Fibroblast of pulmonary artery (primary cell): ENCODE measurements at regions not wholly inside any gene's neighbourhood (a gene's known extent, or its start where the extent isn't known, plus 50 kb on each side); places are given as distances from the start of the nearest gene placed in this dataset.

ENCODE experiments used
- DNase-seq: peaks from one replicate; pipeline ENCODE4 v3.0.0-alpha.2; 2010; ENCODE audit warnings: low read depth
- H3K4me3 ChIP-seq: replicated peaks from 2 replicates; pipeline ENCODE4 v1.5.1; 2011; ENCODE audit warnings: low read depth, mild to moderate bottlenecking, control low read depth, low read length, moderate library complexity
- TF ChIP-seq, protein P1 (sequence below): IDR thresholded peaks from 2 replicates; pipeline ENCODE4 v1.5.1; 2011; ENCODE audit warnings: mild to moderate bottlenecking, control low read depth, low read length, inconsistent platforms; ENCODE audit errors: missing control alignments

DNA sequence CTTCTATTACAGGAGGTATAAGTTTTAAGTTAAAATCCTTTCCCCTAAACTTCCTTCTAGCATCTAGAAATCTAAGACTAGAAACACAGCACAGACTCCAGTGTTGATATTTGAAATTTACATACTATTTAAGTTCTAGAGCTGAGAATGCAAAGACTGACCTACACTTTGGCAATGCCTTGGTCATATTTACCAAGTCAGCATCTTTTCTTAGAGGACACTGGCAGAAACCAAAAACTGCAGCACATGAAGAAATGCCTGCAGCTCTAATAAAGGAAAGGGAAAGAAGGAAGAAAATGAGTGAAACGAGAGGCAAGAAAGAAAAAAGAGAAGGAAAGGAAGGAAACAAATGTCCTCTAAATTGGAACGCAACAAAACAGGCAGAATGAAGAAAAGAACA, 443.7 kb upstream of the RASGEF1B start:
- TF ChIP-seq, protein P1, sequence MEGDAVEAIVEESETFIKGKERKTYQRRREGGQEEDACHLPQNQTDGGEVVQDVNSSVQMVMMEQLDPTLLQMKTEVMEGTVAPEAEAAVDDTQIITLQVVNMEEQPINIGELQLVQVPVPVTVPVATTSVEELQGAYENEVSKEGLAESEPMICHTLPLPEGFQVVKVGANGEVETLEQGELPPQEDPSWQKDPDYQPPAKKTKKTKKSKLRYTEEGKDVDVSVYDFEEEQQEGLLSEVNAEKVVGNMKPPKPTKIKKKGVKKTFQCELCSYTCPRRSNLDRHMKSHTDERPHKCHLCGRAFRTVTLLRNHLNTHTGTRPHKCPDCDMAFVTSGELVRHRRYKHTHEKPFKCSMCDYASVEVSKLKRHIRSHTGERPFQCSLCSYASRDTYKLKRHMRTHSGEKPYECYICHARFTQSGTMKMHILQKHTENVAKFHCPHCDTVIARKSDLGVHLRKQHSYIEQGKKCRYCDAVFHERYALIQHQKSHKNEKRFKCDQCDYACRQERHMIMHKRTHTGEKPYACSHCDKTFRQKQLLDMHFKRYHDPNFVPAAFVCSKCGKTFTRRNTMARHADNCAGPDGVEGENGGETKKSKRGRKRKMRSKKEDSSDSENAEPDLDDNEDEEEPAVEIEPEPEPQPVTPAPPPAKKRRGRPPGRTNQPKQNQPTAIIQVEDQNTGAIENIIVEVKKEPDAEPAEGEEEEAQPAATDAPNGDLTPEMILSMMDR: no peak
- DNase-seq: no peak
- H3K4me3 ChIP-seq: no peak overlapping the region

DNA sequence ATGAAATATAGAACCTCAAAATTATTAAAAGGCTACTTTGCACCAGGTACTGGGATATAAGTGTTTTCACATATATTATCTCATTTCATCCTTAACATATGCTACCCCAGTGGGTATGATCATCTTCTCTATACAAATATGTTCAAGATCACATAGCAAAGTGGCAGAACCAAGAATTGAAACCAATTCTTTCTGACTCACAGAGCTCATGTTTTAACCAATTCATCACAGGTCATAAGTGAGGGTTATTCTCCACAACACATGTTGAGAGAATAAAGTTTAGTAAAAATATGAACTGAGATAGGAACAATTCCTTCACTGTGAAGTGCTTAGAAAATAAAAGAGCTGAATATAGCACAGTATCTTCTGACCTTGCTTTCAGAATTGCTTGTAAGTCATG, 442.9 kb upstream of the RASGEF1B start:
- H3K4me3 ChIP-seq: no peak overlapping the region
- TF ChIP-seq, protein P1: no peak
- no peak for DNase-seq

DNA sequence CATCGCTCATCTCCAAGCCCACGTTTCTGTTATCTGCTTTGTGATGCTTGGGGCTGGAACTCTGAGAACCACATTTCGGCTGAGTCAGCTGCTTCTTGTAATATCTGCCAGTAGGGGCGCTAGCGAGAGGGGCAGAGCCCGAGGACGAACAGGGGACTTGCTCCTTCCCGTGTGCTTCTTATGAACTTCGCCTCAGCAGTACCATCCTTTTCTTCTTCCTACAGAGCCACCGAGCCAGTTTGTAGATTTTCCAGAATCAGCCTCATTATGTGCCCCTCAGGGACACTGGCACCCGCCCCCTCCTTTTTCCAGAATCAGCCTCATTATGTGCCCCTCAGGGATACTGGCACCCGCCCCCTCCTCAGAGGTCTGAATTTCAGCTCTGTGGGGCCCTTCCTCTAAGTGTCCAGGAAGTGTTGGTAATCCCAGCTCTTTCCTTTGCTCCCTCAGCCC, 441.7 kb upstream of the RASGEF1B start:
- DNase-seq: peak; percentile 49
- TF ChIP-seq, protein P1: peak; percentile 69
- no peak overlapping the region for H3K4me3 ChIP-seq

DNA sequence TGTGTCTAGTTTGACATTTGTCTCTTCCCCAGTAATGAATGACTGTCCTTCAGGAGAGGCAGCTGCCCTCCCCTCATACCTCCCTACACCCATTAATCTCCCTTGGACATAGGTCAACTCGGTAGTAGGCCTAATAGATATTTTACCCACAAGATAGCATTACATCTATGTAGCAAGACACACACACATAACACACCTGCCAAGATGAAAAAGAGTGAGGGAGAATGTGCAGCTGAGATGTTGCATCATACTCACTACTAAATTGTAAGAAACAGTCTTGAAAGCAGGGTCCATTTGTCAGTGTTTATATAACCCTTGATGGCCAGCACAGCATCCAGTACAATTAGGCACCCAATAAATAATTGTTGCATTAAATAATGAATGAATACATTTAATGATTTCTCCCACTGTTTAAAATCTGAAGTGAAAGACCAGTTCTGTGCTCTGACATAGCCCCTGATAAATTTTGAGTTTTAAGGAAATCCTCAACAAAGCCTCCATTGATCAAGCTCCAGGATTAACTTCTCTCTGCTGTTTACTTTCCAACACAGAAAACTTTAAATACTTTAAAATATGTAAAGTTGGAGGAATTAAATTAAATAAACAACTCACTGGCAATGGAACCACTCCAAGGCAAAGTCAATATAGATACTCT, 440.8 kb upstream of the RASGEF1B start:
- H3K4me3 ChIP-seq: no peak overlapping the region
- TF ChIP-seq, protein P1: no peak
- DNase-seq: no peak

DNA sequence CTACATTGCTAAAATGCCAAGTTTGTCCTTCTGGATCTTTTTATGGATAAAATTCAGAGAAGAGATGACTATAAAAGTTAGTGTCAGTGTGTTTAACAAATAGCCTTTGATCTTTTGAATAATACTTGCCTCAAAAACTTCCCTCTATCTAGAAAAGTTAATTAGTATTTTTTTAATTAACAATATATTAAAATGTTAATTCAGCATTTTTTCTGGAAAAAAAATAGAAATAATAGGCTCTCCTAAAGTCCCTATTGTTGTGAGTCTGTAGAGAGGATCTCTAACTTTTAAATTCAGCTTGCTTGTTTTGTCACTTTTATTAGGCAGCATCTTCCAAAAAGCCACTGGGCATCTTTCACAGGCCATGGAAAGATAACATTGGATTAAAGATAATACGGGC, 435.2 kb upstream of the RASGEF1B start:
- no peak overlapping the region for H3K4me3 ChIP-seq
- DNase-seq: no peak
- TF ChIP-seq, protein P1: no peak

DNA sequence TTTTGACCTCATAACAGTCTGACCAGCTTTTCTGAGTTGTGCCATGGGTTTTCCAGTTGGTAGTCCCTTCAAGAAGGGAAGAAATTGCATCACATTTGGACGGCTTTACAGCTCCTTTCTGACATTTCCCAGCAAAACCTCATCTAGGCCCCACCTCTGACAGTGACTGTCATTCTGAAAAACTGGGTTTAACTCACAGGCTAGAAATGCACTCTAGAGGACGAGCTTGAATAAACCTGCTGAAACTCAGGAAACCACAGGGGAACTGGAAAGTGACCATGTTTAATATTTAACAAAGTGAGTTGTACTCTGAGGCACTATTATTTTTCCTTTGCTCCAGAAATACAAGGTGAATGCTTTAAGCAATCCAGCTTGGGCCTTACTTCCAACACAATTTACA, 434.3 kb upstream of the RASGEF1B start:
- TF ChIP-seq, protein P1: no peak
- DNase-seq: no peak
- H3K4me3 ChIP-seq: no peak overlapping the region

DNA sequence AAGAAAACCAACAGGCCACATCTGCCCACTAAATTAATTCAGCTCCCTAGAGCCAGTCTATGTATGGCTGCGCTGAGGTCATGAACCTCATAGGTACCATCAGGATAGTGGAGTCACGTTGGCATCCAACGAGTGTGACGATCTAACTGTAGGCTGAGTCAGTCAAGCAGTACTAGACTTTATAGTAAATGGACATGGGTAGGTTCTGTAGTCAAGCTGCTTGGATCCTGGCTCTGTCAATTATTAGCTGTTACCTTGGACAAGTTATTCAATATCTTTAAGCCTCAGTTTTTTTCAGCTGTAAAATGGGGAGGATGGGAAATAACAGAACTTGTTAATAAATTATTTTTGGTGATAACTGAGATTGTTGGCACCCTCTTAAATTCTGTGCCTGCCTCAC, 432.4 kb upstream of the RASGEF1B start:
- TF ChIP-seq, protein P1: no peak
- H3K4me3 ChIP-seq: no peak overlapping the region
- no peak for DNase-seq
